Natural killer cell treated with Interleukin-12 subunit alpha and Interleukin-12 subunit beta and Interleukin-15 and Interleukin-18, amount 100 ng/mL, for 72 hours (primary cell): ENCODE measurements at regions not wholly inside any gene's neighbourhood (a gene's known extent, or its start where the extent isn't known, plus 50 kb on each side); places are given as distances from the start of the nearest gene placed in this dataset.

Source experiments
- ATAC-seq, 2 donors: fragments of 150-1000 bp; cut with Tn5 transposase in 1 of 2; sonication (Bioruptor Pico), chemical (Tn5 transposase) in 1 of 2; 2 replicates each; pipeline ENCODE4 v1.10.0; 2021
- DNase-seq: peaks from one replicate; pipeline ENCODE4 v3.0.0; 2022; ENCODE audit warnings: low spot score
- H3K27ac Mint-ChIP-seq, 2 donors: 1 replicate in 1 of 2; 2 replicates in 1 of 2; pipeline ENCODE4 v1.8.0; 2022; ENCODE audit warnings: mixed read lengths in 2 of 2, mild to moderate bottlenecking in 1 of 2, moderate library complexity in 1 of 2
- H3K27me3 Mint-ChIP-seq, 2 donors: 1 replicate in 1 of 2; 2 replicates in 1 of 2; pipeline ENCODE4 v1.8.0; 2022; ENCODE audit warnings: mixed read lengths in 2 of 2
- H3K36me3 Mint-ChIP-seq: one replicate; pipeline ENCODE4 v1.8.0; 2022; ENCODE audit warnings: mixed read lengths
- H3K4me1 Mint-ChIP-seq, 2 donors: 1 replicate in 1 of 2; 2 replicates in 1 of 2; pipeline ENCODE4 v1.8.0; 2022; ENCODE audit warnings: low read depth in 2 of 2, mixed read lengths in 2 of 2, mild to moderate bottlenecking in 1 of 2
- H3K4me3 Mint-ChIP-seq: one replicate; pipeline ENCODE4 v1.8.0; 2022; ENCODE audit warnings: mixed read lengths
- H3K9me3 Mint-ChIP-seq: 2 replicates; pipeline ENCODE4 v1.8.0; 2022; ENCODE audit warnings: mixed read lengths

DNA sequence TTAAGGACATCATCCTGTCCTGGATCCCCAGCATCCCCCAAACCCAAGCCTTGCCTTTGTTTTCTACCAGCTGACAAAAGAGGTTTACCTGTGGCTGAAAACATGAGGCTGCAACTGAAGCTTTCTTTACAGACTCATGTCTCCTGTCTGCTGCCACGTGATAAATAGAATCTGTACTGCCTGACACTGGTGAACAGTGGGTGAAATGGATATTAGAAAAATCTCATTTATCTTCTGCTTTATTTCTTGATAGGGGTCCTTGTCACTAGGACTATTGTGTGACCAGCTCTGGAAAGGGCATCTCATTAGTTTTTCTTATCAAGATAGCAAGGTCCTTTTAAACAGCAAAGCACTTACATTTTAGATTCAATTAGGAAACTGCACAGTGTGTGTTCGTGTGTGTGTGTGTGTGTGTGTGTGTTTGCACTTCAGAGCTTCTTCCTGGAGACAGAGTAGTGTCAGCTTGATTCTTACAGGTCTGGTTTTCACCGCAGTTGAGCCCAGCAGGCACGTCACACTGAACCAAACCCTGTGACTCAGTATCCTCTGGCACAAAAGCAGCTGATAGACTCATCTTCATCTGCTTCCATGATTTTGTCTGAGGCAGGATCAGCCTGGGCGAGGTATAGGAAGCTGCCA, 373.5 kb upstream of the CELF2 start:
- H3K27ac Mint-ChIP-seq, result no peak overlapping the region
- ATAC-seq (no peak), DNase-seq (no peak)
- no peak overlapping the region for H3K4me3 Mint-ChIP-seq
- no peaks in the 10 kb centered on the region for H3K4me1 Mint-ChIP-seq
- peaks cover 16 to 21% of the 10 kb centered on the region in 2 donors for H3K27me3 Mint-ChIP-seq
- no peaks in the 10 kb centered on the region for H3K9me3 Mint-ChIP-seq
- no peaks in the 10 kb centered on the region for H3K36me3 Mint-ChIP-seq

DNA sequence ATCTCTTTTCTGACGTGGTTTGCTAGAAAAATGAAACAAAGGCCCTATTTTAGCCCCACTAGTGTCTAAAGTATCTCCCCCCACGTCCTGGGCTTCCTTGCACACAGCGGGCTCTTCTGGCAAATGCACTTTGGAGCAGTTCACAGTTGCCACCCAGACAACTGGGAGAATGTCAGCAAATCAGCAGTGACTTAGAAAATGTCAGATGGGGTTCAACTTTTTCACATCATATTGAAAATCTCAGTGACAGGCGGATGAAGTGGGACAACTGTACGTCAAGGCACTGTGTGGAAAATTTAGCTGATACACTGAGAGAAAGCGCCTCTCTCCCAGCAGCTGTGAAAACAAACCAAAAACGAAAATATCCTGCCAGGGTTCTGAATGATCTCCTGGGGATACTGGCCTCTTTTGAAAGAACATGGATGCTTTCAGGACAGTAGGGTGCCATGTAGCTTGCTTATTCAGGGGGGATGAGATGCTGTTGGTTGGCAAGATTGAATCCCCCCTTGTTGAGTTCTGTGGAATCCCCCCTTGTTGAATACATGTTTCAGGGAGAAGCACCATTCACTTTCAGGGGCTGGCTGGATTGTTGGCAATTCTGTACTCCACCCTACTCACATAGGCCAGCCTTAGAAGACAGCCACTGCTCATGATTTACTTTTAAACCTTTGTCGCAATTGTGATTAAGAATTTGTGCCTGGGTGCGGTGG, 372.8 kb upstream of the CELF2 start:
- DNase-seq (no peak), ATAC-seq (no peak)
- Mint-ChIP-seq H3K27ac (no peak overlapping the region), H3K27me3 (peaks cover 15 to 21% of the 10 kb centered on the region in 2 donors), H3K9me3 (no peaks in the 10 kb centered on the region), H3K4me1 (no peaks in the 10 kb centered on the region), H3K36me3 (no peaks in the 10 kb centered on the region), H3K4me3 (no peak overlapping the region)

GRCh38 chr10:10647331-10647730, 370.3 kb upstream of the CELF2 start:
- no peak overlapping the region for H3K27ac Mint-ChIP-seq
- no peak for DNase-seq
- H3K9me3 Mint-ChIP-seq, result no peaks in the 10 kb centered on the region
- ATAC-seq, result no peak
- H3K4me1 Mint-ChIP-seq, result no peaks in the 10 kb centered on the region
- H3K27me3 Mint-ChIP-seq, result peaks cover 8 to 13% of the 10 kb centered on the region in 2 donors
- H3K36me3 Mint-ChIP-seq, result no peaks in the 10 kb centered on the region
- H3K4me3 Mint-ChIP-seq, result no peak overlapping the region

DNA sequence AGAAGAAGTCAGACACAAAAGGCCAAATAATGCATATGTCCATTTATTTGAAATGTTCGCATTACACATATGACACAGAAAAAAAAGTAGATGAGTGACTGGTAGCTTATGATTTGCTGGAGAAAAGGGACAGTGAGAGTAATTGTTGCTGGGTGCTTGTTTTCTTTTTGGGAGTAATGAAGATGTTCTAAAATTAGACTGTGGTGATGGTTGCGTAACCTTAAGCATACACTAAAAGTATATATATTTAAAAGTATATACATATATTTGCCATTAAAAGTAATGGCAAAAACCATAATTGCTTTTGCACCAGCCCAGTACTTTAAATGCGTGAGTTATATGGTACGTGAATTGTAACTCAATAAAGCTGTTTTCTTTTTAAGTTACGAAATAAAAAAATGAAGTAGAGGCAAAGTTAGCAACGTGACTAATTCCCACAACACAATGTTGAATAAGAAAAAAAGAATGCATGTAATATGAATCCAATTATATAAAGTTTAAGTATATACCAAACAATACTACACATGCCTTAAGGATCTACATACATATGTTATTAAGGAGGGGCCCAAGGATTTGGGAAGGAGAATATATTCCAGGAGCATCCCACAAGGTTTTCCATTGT, 360.4 kb upstream of the CELF2 start:
- no peaks in the 10 kb centered on the region for H3K36me3 Mint-ChIP-seq
- H3K9me3 Mint-ChIP-seq, result peaks cover 5% of the 10 kb centered on the region
- ATAC-seq, result no peak
- no peaks in the 10 kb centered on the region for H3K4me1 Mint-ChIP-seq
- H3K27ac Mint-ChIP-seq, result no peak overlapping the region
- H3K4me3 Mint-ChIP-seq, result no peak overlapping the region
- no peak for DNase-seq
- peaks cover 7 to 8% of the 10 kb centered on the region in 2 donors for H3K27me3 Mint-ChIP-seq

DNA sequence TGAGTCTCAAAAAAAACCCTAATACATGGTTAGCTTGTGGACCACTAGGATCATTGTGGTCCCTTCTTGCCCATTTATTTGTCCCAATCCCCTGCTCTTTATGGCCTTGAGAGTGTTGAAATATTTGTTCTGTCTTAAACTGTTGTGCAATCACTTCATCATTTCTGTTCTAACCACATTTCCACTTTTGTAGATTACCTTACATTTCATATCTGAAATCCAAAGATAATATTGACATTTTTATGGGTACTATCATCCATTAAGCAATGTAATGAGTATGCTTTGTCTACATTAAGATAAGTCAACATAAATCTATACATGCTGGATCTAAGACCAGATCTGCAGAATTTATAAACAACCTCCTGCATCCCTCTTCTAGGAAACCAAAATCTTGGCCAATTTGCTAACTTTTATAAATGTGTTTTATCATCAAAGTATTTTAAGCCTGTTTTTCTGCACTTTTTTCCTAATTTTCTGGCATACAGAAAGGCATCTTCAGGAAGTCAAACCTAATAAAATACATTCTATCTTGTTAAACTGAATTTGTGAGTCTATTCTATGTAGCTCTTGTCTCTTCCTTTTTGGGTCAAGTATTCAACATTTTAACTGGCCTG, 359.4 kb upstream of the CELF2 start:
- no peak for DNase-seq
- Mint-ChIP-seq H3K27ac (no peak overlapping the region), H3K27me3 (peaks cover 7 to 10% of the 10 kb centered on the region in 2 donors), H3K4me3 (no peak overlapping the region), H3K4me1 (no peaks in the 10 kb centered on the region), H3K9me3 (peaks cover 5% of the 10 kb centered on the region), H3K36me3 (no peaks in the 10 kb centered on the region)
- ATAC-seq, result no peak

DNA sequence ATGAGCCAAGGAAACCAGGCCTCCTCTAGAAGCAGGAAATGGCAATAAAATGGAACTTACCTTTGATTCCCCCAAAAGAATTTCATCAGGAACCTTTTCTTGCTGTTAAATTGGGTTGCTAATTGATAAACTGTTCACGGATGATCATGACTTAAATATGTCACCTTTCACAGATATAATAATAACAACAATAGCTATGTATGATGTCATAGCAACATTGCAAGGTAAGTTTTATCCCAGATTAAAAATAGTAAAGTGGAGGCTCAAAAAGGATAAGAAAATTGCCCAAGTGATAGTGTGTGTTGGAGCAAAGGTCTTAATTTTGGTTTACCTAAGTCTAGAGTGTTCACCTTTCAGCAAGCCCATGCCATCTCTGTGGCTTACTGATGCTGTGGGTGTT, 357.6 kb upstream of the CELF2 start:
- Mint-ChIP-seq H3K4me1 (no peaks in the 10 kb centered on the region), H3K27me3 (peaks cover 7 to 10% of the 10 kb centered on the region in 2 donors), H3K9me3 (peaks cover 5% of the 10 kb centered on the region), H3K4me3 (no peak overlapping the region), H3K27ac (no peak overlapping the region), H3K36me3 (no peaks in the 10 kb centered on the region)
- no peak for ATAC-seq
- DNase-seq, result no peak

DNA sequence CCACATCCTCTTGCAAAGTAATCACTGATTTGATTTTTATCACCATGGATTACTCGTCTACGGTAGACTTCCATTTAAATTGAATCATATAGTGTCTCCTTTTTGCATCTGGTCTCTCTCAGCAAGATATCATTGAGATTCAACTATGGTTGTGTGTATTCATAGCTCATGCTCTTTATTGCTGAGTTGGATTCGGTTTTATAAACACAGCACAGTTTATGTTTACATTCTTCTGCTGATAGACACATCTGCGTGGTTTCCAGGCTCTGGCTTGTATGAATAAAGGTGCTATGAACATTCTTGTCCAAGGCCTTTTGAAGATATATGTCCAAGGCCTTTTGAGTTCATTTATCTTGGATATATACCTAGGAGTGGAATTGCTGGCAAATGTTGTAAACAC, 356.5 kb upstream of the CELF2 start:
- Mint-ChIP-seq H3K4me1 (peaks cover 0 to 3% of the 10 kb centered on the region in 2 donors), H3K36me3 (no peaks in the 10 kb centered on the region), H3K9me3 (peaks cover 5% of the 10 kb centered on the region), H3K27ac (no peak overlapping the region), H3K27me3 (peaks cover 7 to 13% of the 10 kb centered on the region in 2 donors), H3K4me3 (no peak overlapping the region)
- DNase-seq (no peak), ATAC-seq (no peak)

GRCh38 chr10:10662716-10663408, 354.8 kb upstream of the CELF2 start:
- DNase-seq (no peak), ATAC-seq (no peak)
- Mint-ChIP-seq H3K4me3 (no peak overlapping the region), H3K27me3 (peaks cover 7 to 14% of the 10 kb centered on the region in 2 donors), H3K36me3 (no peaks in the 10 kb centered on the region), H3K9me3 (peaks cover 5% of the 10 kb centered on the region), H3K27ac (no peak overlapping the region), H3K4me1 (peaks cover 0 to 4% of the 10 kb centered on the region in 2 donors)

DNA sequence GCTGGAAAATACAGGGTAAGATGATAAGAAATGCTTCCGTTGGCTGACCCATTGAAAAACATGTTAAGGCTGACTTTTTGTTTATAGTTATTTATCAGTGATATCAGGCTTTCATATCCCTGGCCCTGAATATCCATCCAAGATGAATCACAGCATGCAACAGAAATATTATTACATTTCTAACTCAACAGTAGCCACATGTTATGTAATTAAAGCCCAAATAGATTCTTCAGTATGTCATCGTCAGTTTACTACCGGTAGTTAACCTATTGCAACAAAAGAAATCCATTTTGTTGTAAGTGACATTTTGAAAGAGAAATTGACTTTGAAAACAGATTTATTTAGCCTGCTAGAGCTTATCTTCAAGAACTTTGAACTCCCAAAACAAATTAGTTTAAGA, 354.1 kb upstream of the CELF2 start:
- H3K27me3 Mint-ChIP-seq, result peaks cover 12 to 14% of the 10 kb centered on the region in 2 donors
- no peak for ATAC-seq
- no peaks in the 10 kb centered on the region for H3K36me3 Mint-ChIP-seq

DNA sequence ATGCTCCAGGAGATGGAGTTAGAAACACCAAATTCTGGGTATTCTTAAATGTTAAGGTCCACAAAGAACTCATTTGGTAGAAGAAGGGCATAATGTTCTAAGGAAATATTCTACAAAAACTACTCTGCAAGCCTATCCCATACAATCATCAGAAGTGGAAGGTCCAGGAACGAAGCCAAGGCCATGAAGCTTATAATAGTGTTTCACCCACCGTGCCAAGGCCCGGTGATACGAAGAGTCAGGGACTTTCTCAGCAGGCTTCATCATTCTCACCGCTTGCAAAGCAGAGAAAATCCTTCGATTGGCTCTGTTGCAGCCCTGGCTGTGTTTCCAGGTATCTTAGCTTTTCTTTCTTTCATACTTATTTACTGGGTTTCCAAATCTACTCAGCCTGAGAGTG, 351.9 kb upstream of the CELF2 start:
- Mint-ChIP-seq H3K4me1 (peaks cover 0 to 4% of the 10 kb centered on the region in 2 donors), H3K27me3 (peaks cover 5 to 9% of the 10 kb centered on the region in 2 donors), H3K36me3 (no peaks in the 10 kb centered on the region), H3K4me3 (no peak overlapping the region), H3K27ac (no peak overlapping the region), H3K9me3 (no peaks in the 10 kb centered on the region)
- DNase-seq (no peak), ATAC-seq (no peak)

More for the DNA sequence above, 354.1 kb upstream of the CELF2 start:
- no peak overlapping the region for H3K27ac Mint-ChIP-seq
- H3K4me3 Mint-ChIP-seq, result no peak overlapping the region
- H3K9me3 Mint-ChIP-seq, result peaks cover 5% of the 10 kb centered on the region
- no peak for DNase-seq
- peaks cover 0 to 4% of the 10 kb centered on the region in 2 donors for H3K4me1 Mint-ChIP-seq

- Mint-ChIP-seq H3K36me3 (no peaks in the 10 kb centered on the region), H3K4me3 (no peak overlapping the region), H3K9me3 (no peaks in the 10 kb centered on the region), H3K4me1 (peaks cover 0 to 4% of the 10 kb centered on the region in 2 donors), H3K27me3 (peaks cover 5 to 7% of the 10 kb centered on the region in 2 donors), H3K27ac (no peak overlapping the region)
- DNase-seq (no peak), ATAC-seq (no peak)
Measured at GRCh38 chr10:10667466-10667865, 350.2 kb upstream of the CELF2 start.

GRCh38 chr10:10676972-10677371, 340.7 kb upstream of the CELF2 start:
- Mint-ChIP-seq H3K27ac (no peak overlapping the region), H3K27me3 (peaks cover 5 to 8% of the 10 kb centered on the region in 2 donors), H3K4me3 (no peak overlapping the region), H3K36me3 (peaks cover 6% of the 10 kb centered on the region), H3K4me1 (no peaks in the 10 kb centered on the region), H3K9me3 (no peaks in the 10 kb centered on the region)
- DNase-seq (no peak), ATAC-seq (no peak)

DNA sequence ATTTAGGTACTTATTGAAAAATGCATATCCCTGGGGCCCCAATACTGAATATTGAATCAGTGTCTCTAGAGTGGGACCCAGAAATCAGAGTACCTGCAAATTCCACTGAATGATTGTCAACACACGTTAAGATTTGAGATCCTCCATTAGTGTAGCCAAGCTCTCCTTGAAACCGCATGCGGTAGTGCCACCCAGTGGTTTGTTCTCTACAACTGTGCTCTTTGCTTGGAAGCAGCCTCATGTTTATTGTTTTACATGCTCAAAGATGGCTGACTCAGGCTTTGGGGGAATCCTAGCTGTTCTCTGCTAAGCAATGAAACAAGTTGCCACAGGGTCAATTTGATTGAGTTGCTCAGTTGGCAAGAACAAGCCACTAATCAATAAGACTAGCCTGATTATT, 340.2 kb upstream of the CELF2 start:
- Mint-ChIP-seq H3K36me3 (peaks cover 6% of the 10 kb centered on the region), H3K4me1 (no peaks in the 10 kb centered on the region), H3K4me3 (no peak overlapping the region), H3K9me3 (no peaks in the 10 kb centered on the region), H3K27me3 (peaks cover 5 to 8% of the 10 kb centered on the region in 2 donors), H3K27ac (no peak overlapping the region)
- no peak for DNase-seq
- no peak for ATAC-seq
